ENCODE measurements at regions not wholly inside any gene's neighbourhood (a gene's known extent, or its start where the extent isn't known, plus 50 kb on each side); places are given as distances from the start of the nearest gene placed in this dataset.
A peak's percentile ranks its signal among the peaks of the same experiment; 100 is the strongest.
"Not testable (repeated sequence)": the region's sequence is repeated elsewhere in the genome, so short reads cannot be mapped to it uniquely, and the experiment has no call there.

- DNase-seq (ENCODE audit: low read depth): no peak
Observed at GRCh38 chrX:110519501-110519900, 160.9 kb downstream of the RTL9 start.

- no peak for DNase-seq (ENCODE audit: low read depth)
Observed at GRCh38 chrX:110519906-110520452, 161.3 kb downstream of the RTL9 start.

- DNase-seq (ENCODE audit: low read depth): not testable (repeated sequence)
Observed at GRCh38 chrX:110520652-110521051, 162.0 kb downstream of the RTL9 start.

GRCh38 chrX:110531873-110532580 lies 173.4 kb downstream of the RTL9 start:
- no peak for DNase-seq (ENCODE audit: low read depth)

- DNase-seq (ENCODE audit: low read depth): no peak
Observed at GRCh38 chrX:110532581-110532931, 173.9 kb downstream of the RTL9 start.

GRCh38 chrX:110536816-110537215 lies 178.2 kb downstream of the RTL9 start:
- no peak for DNase-seq (ENCODE audit: low read depth)

- DNase-seq (ENCODE audit: low read depth): no peak
Observed at GRCh38 chrX:110541266-110541665, 182.6 kb downstream of the RTL9 start.

- not testable (repeated sequence) for DNase-seq (ENCODE audit: low read depth)
Observed at GRCh38 chrX:110550854-110551253, 192.2 kb downstream of the RTL9 start.

- no peak for DNase-seq (ENCODE audit: low read depth)
Observed at GRCh38 chrX:110557864-110558263, 199.2 kb downstream of the RTL9 start.

- no peak for DNase-seq (ENCODE audit: low read depth)
Observed at GRCh38 chrX:110558406-110558805, 199.8 kb downstream of the RTL9 start.

GRCh38 chrX:110561034-110561433 lies 202.4 kb downstream of the RTL9 start:
- no peak for DNase-seq (ENCODE audit: low read depth)

GRCh38 chrX:110563282-110563681 lies 204.6 kb downstream of the RTL9 start:
- DNase-seq (ENCODE audit: low read depth): peak; percentile 10

- no peak for DNase-seq (ENCODE audit: low read depth)
Observed at GRCh38 chrX:110568441-110568840, 209.8 kb downstream of the RTL9 start.

- DNase-seq (ENCODE audit: low read depth): peak; percentile 14
Observed at GRCh38 chrX:110569506-110569905, 210.9 kb downstream of the RTL9 start.

- no peak for DNase-seq (ENCODE audit: low read depth)
Observed at GRCh38 chrX:110578270-110578669, 217.3 kb downstream of the CHRDL1 start.

- no peak for DNase-seq (ENCODE audit: low read depth)
Observed at GRCh38 chrX:110584083-110584482, 211.5 kb downstream of the CHRDL1 start.

GRCh38 chrX:110588164-110588563 lies 207.5 kb downstream of the CHRDL1 start:
- DNase-seq (ENCODE audit: low read depth): no peak

- no peak for DNase-seq (ENCODE audit: low read depth)
Observed at GRCh38 chrX:110588853-110589252, 206.8 kb downstream of the CHRDL1 start.

- DNase-seq (ENCODE audit: low read depth): no peak
Observed at GRCh38 chrX:110600745-110601310, 194.8 kb downstream of the CHRDL1 start.

GRCh38 chrX:110614596-110614995 lies 181.0 kb downstream of the CHRDL1 start:
- DNase-seq (ENCODE audit: low read depth): no peak
